ENCODE measurements at regions not wholly inside any gene's neighbourhood (a gene's known extent, or its start where the extent isn't known, plus 50 kb on each side); places are given as distances from the start of the nearest gene placed in this dataset.

DNA sequence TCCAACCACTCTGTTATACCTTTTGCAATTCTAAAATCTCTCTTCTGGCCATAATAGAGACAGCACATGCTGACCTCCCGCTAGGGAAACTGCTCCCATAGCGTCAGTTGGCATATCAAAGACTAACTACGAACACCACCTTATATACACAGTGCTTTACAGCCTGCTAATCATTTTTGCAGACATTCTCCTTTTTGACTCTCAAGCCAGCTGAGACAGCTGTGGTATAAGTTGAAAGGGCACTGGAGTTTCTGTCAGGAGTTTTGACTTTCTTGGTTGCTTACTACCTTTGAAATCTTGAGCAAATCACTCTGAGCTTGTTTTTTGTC, 160.2 kb upstream of the TBCA start:
- no peaks in the 10 kb centered on the region for H3K4me1 ChIP-seq (ENCODE audit: insufficient read depth, low read length)
- H3K9ac ChIP-seq (ENCODE audit: low read length), result no peak overlapping the region
- H2AFZ ChIP-seq (ENCODE audit: low read length), result no peak overlapping the region
- ATAC-seq (no peak), DNase-seq (no peak)
- H3K9me3 ChIP-seq (ENCODE audit: low read length), result no peaks in the 10 kb centered on the region
- H4K20me1 ChIP-seq (ENCODE audit: low read length), result no peaks in the 10 kb centered on the region
- no peak overlapping the region for H3K27ac ChIP-seq (ENCODE audit: low read length)
- POLR2A ChIA-PET (ENCODE audit: unreplicated experiment), result interaction anchor here (0.6 kb wide), 1 partner anchor 1112 kb away, joined by 7 read pairs; no protein-coding TSS in a partner anchor
- H3F3A ChIP-seq (ENCODE audit: low read length, unreplicated experiment), result no peaks in the 10 kb centered on the region
- H3K9me2 ChIP-seq (replicated peaks; ENCODE audit: low read length), result no peaks in the 10 kb centered on the region
- no peaks in the 10 kb centered on the region for H3K27me3 ChIP-seq (ENCODE audit: low read length)
- no peak overlapping the region for H3K4me3 ChIP-seq (ENCODE audit: low read length)
- H3K36me3 ChIP-seq (ENCODE audit: low read depth, low read length), result no peaks in the 10 kb centered on the region
- no peaks in the 10 kb centered on the region for H3K79me2 ChIP-seq (ENCODE audit: low read length)
- TF ChIP-seq EZH2 (IDR thresholded peaks at IDR 0.05; ENCODE audit: low read length, unreplicated experiment), result no peak
- no peak for TF ChIP-seq EZH2phosphoT487 (IDR thresholded peaks at IDR 0.05; ENCODE audit: borderline replicate concordance, low read length)
- TF ChIP-seq, protein P1, sequence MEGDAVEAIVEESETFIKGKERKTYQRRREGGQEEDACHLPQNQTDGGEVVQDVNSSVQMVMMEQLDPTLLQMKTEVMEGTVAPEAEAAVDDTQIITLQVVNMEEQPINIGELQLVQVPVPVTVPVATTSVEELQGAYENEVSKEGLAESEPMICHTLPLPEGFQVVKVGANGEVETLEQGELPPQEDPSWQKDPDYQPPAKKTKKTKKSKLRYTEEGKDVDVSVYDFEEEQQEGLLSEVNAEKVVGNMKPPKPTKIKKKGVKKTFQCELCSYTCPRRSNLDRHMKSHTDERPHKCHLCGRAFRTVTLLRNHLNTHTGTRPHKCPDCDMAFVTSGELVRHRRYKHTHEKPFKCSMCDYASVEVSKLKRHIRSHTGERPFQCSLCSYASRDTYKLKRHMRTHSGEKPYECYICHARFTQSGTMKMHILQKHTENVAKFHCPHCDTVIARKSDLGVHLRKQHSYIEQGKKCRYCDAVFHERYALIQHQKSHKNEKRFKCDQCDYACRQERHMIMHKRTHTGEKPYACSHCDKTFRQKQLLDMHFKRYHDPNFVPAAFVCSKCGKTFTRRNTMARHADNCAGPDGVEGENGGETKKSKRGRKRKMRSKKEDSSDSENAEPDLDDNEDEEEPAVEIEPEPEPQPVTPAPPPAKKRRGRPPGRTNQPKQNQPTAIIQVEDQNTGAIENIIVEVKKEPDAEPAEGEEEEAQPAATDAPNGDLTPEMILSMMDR (conservative IDR thresholded peaks at IDR 0.05; ENCODE audit: low read depth, low read length), result no peak
- no TSS peak for BruUV-seq (replicated peaks)
- intact Hi-C loops (cut with micrococcal nuclease), result no loop called here
- CTCF ChIA-PET, result no interaction called here
- H3K4me2 ChIP-seq (ENCODE audit: low read length), result no peak overlapping the region

- DNase-seq (no peak), ATAC-seq (no peak)
- Histone ChIP-seq H3K27ac (ENCODE audit: low read length) (no peak overlapping the region), H3K9me2 (replicated peaks; ENCODE audit: low read length) (no peaks in the 10 kb centered on the region), H3F3A (ENCODE audit: low read length, unreplicated experiment) (no peaks in the 10 kb centered on the region), H3K4me3 (ENCODE audit: low read length) (no peak overlapping the region), H3K36me3 (ENCODE audit: low read depth, low read length) (no peaks in the 10 kb centered on the region), H3K27me3 (ENCODE audit: low read length) (no peaks in the 10 kb centered on the region), H2AFZ (ENCODE audit: low read length) (no peak overlapping the region), H4K20me1 (ENCODE audit: low read length) (no peaks in the 10 kb centered on the region), H3K4me2 (ENCODE audit: low read length) (no peak overlapping the region), H3K79me2 (ENCODE audit: low read length) (no peaks in the 10 kb centered on the region), H3K9ac (ENCODE audit: low read length) (no peak overlapping the region), H3K4me1 (ENCODE audit: insufficient read depth, low read length) (no peaks in the 10 kb centered on the region), H3K9me3 (ENCODE audit: low read length) (no peaks in the 10 kb centered on the region)
- ChIA-PET POLR2A (ENCODE audit: unreplicated experiment) (no interaction called here), CTCF (no interaction called here)
- intact Hi-C loops (cut with micrococcal nuclease), result no loop called here
- TF ChIP-seq EZH2phosphoT487 (IDR thresholded peaks at IDR 0.05; ENCODE audit: borderline replicate concordance, low read length), result no peak
- TF ChIP-seq EZH2 (IDR thresholded peaks at IDR 0.05; ENCODE audit: low read length, unreplicated experiment), result no peak
- TF ChIP-seq, protein P1 (conservative IDR thresholded peaks at IDR 0.05; ENCODE audit: low read depth, low read length), result no peak
- no TSS peak for BruUV-seq (replicated peaks)
Measured at GRCh38 chr5:77935506-77936364, 159.6 kb upstream of the TBCA start.

DNA sequence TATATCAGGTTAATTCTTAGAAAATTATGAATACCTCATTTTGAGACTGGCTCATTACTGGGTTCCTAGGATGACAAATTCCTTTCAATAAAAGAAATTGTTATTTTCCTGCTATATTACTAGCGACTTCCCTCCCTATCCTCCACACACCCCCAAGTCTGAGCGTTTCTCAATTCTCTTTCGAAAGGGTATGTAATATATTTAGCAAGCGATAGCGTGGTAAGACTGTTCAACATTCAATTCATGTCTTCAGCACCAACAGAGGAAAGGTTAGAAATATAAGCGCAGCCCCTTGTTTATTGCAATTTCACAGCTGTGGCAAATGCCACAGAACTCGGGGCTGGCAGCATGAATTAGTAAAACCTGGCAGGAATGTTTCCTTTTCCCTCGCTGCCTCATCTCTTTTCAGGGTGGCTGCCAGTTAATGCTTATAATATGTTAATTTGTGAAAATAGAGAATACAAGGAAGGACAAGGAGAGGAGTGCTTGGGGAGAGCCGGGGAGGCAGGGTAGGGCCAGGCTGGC, 152.7 kb upstream of the TBCA start:
- no TSS peak for BruUV-seq (replicated peaks)
- no peaks in the 10 kb centered on the region for H3F3A ChIP-seq (ENCODE audit: low read length, unreplicated experiment)
- no peak for TF ChIP-seq EZH2phosphoT487 (IDR thresholded peaks at IDR 0.05; ENCODE audit: borderline replicate concordance, low read length)
- TF ChIP-seq, protein P1 (conservative IDR thresholded peaks at IDR 0.05; ENCODE audit: low read depth, low read length), result no peak
- no peak for TF ChIP-seq EZH2 (IDR thresholded peaks at IDR 0.05; ENCODE audit: low read length, unreplicated experiment)
- H3K9me2 ChIP-seq (replicated peaks; ENCODE audit: low read length), result no peaks in the 10 kb centered on the region
- H3K4me1 ChIP-seq (ENCODE audit: insufficient read depth, low read length), result no peaks in the 10 kb centered on the region
- H3K9me3 ChIP-seq (ENCODE audit: low read length), result no peaks in the 10 kb centered on the region
- 0 out of 2 replicates have a peak, but pooled peaks cover 3% of the 10 kb centered on the region for H3K27me3 ChIP-seq (ENCODE audit: low read length)
- ATAC-seq (no peak), DNase-seq (no peak)
- H3K79me2 ChIP-seq (ENCODE audit: low read length), result no peaks in the 10 kb centered on the region
- CTCF ChIA-PET, result no interaction called here
- no peaks in the 10 kb centered on the region for H4K20me1 ChIP-seq (ENCODE audit: low read length)
- POLR2A ChIA-PET (ENCODE audit: unreplicated experiment), result no interaction called here
- intact Hi-C loops (cut with micrococcal nuclease), result no loop called here
- H2AFZ ChIP-seq (ENCODE audit: low read length), result no peak overlapping the region
- H3K4me2 ChIP-seq (ENCODE audit: low read length), result no peak overlapping the region
- no peaks in the 10 kb centered on the region for H3K36me3 ChIP-seq (ENCODE audit: low read depth, low read length)
- H3K9ac ChIP-seq (ENCODE audit: low read length), result no peak overlapping the region
- no peak overlapping the region for H3K27ac ChIP-seq (ENCODE audit: low read length)
- H3K4me3 ChIP-seq (ENCODE audit: low read length), result no peak overlapping the region
